HG03565 (cell line): ENCODE measurements at regions not wholly inside any gene's neighbourhood (a gene's known extent, or its start where the extent isn't known, plus 50 kb on each side); places are given as distances from the start of the nearest gene placed in this dataset.

ENCODE experiments used
- ATAC-seq: cut with Tn5 transposase; IDR thresholded peaks from one replicate; pipeline ENCODE4 v1.9.1; 2021; ENCODE audit warnings: mild to moderate bottlenecking, moderate library complexity; ENCODE audit not compliant: unreplicated experiment

DNA sequence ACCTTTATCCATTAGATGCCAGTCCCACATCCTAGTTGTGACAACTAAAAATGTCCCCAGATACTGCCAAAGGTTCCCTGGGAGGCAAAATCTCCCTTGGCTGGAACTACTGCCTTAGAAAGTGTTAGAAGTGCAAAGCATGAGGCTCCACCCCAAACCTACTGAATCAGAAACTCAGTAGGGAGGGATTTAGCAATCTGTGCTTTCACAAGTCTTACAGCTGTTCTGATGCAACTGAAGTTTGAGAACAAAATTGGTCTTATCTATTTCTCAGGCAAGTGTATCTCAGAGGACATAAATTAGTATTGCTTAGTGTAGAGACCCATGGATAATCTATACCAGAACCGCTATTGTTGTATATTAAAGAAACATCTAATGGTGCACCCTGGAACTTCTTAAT, 70.2 kb downstream of the CLDN1 start:
- ATAC-seq: no peak

DNA sequence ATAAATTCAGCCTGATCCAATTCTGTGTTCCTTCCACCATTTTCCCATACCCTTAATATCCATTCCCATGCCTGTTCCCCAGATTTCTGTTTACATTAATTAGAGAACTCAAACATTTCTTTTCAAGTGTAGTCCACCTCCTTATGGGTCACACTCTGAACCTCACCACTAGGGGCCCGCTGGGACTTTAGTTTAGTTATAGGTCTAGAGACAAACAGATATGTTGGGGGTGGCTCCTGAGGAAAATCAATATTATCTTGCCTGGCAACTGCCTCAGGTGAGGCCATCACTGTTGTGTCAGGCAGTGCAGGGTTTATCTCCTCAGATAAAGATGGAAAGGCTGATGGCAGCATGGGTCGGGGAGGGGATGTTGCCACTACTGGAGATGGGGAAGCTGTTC, 72.8 kb downstream of the CLDN1 start:
- no peak for ATAC-seq

DNA sequence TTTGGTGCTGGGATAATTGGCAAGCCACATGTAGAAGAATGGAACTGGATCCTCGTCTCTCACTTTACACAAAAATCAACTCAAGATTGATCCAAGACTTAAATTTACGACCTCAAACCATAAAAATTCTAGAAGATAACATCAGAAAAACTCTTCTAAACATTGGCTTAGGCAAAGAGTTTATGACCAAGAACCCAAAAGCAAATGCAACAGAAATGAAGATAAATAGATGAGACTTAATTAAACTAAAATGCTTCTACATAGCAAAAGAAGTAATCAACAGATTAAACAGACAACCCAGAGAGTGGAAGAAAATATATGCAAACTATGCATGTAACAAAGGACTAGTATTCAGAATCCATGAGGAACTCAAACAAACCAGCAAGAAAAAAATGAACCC, 80.1 kb downstream of the CLDN1 start:
- no peak for ATAC-seq

DNA sequence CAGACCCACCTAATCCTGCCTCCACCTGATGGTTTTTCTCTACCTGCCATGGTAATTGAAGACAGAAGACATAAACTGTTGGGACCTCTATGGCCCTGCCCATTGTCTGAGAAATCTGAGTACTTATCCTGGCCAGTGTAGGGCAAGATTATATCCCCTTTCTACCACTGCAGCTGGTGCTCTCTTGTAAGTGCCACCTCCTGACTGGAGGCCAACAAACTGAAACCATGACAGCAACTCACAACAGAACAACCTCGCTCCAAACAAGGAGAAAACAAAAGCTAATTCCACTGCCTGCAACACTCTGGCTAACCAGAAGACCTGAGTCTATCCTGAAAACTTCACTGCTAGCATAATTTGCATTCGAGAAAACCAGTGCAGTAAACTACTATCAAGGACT, 82.9 kb downstream of the CLDN1 start:
- no peak for ATAC-seq

DNA sequence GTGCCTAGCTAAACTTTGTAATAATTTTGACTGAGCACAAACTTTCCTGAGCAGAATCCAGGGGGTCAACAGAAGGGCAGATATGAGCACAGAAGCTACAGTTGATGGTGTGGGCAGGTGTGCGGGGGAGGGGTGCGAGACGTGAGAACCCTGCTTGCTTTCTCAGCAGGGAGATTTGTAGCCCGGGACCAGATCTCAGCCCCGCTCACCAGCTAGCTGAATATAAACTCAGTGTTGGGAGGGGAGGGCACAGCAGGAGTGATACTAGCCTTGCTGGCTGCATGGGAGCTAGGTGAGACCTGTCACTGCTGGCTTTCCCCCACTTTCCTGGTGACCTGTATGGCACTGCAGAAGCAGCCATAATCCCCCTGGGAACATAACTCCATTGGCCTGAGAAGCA, 83.4 kb downstream of the CLDN1 start:
- no peak for ATAC-seq

DNA sequence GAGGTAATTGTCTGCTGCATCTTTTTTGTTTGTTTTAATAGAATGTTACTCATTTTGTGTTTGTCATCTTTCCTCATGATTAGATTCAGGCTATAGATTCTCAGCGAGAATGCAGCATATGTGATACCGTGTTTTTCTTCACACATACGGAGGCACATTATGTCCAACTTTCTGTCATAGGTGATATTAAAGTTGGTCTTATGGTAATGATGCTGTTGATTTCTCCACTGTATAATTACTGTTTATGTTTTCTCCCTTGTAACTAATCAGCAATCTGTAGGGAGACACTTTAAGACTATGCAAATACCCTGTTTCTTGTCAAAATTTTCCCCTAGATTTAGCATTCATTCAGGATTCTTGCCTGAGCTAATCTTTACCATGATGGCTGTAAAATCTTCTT, 87.6 kb downstream of the CLDN1 start:
- ATAC-seq: no peak

DNA sequence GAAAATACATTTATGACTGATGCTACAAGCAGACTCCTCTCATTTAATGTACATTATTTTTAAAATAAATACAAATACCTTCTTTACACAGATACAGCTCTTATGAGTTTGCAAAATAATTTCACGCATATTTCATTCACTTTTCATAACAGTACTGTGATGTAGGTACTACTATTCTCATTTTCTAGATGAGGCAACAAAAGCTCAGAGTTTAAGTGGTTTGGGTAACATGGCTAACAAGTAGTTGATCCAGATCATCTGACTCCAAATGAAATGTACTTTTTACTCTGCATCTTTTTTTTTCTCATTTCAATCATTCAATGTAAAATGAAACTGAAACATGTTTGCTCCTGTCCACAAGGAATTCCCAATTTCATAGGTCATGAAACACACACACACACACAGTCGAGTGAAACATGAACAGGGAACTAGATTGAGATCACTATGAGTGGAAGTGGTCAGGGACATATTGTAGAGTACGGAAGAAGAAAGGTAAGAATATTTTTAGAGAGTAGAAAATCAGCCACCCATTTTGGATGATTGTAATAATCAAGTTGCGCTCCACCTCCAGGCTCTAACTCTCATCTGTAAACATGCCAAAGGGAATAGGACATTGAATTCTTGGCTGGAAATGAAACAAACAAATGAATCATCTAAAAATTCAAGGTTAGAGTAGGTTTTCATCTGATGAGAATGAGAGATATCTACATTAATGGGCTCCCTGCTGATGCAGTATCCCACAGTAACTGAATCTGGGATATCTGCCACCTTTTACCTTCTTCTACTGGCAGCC, 92.4 kb downstream of the CLDN1 start:
- ATAC-seq: peak; percentile 42

DNA sequence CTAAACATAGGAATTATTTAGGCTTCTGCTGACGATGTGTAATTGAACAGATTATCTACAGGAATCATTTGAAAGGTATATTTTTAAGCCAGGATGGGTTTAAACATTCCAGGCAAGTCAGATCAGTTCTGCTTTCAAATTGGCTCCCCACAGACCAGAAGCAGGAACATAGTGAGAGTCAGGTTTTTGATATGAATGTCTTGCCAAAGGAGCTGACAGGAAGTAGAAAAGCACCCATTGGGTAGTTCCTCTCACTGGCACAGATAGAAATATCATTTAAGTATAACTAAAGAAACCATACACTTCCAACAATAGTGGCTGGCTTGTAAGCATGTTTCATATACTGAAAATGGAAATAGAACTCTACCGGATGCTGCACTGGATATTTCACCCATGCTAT, 95.2 kb downstream of the CLDN1 start:
- no peak for ATAC-seq

DNA sequence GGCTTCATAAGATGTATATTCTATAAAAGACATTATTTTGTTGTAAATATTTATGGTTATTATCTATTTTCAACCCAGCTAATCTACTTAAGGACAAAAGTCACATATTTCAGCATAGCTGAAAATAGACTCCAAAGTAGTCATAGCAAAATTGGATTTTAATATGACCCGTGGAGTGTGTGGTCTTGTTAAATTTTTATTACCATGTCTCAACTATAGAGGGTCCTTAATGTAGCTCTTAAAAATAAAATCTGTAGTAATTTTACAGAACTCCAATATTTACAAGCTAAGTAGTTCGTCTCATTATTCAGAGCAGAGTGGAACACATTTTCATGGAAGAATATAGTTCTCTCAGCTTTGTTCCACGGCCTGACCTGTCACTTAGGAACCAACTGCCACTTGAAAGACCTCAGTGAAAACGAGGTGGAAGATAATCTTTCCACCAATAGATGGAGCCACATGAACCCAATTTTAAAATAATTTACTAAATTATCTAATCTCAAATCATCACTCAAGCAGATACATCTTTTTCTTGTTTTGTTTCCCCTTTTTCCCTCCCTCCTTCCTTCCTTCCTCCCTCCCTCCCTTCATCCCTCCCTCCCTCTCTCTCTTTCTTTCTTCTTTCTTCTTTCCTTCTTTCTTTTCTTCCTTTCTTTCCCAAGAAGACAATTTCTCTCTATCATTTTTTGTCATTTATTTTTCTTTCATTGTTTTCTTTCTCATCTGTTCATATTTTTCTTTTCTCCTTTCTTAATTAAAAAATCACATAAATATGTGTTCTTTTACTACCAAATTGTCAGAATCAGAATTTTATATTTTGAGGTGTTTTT, 97.2 kb downstream of the CLDN1 start:
- ATAC-seq: no peak

DNA sequence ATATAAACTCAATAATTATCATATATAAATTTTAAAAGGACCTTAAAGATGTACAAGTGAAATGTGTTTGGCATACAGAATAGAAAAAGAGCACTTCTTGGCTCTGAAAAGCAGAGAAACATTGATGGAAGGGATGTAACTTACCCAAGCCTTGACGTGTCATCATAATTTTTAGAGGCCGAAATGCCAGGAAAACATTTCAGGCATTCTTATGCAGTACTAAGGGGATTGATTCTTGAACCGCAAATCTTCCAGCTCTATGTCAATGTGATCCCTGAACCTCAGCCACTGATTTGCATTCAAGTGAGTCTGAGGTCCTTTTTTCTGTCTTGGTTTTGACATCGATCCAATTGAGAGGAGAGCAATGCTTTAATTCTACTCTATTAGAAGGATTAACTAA, 97.8 kb downstream of the CLDN1 start:
- no peak for ATAC-seq

DNA sequence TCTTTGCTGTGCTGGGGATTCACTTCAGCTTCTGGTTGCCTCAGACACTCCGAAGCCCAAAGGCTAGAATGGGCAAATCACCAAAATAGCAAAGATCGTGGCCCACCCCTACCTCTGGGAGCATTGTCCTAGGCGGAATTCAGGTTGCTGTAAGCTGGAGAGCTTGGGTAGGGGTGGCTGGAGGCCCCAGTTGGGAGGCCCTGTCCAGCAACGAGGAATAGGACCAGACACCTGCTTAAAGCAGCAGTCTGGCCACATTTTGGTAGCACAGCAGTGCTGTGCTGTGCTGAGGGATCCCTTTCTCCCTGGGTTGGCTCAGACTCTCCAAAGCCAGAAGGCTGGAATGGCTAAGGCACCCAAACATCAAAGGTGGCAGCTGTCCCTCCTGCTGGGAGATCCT, 99.3 kb downstream of the CLDN1 start:
- no peak for ATAC-seq

DNA sequence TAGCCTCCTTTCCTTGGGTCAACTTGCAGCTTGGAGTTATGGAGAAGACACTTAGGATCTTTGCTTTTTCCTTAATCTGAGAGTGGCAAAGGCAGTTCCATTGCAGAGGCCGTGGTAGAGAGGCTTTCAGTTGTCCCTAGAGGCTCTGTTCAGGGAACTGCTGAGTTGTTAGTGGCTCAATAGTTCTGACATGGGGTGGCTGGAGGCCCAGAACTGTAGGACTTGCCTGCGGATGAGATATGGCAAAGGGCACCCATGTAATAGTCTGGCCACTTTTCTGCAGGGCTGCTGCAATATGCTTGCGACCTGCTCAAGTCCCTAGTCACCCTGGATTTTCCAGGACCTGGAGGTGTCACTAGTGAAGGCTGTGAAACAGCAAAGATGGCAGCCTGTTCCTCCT, 99.9 kb downstream of the CLDN1 start:
- no peak for ATAC-seq

DNA sequence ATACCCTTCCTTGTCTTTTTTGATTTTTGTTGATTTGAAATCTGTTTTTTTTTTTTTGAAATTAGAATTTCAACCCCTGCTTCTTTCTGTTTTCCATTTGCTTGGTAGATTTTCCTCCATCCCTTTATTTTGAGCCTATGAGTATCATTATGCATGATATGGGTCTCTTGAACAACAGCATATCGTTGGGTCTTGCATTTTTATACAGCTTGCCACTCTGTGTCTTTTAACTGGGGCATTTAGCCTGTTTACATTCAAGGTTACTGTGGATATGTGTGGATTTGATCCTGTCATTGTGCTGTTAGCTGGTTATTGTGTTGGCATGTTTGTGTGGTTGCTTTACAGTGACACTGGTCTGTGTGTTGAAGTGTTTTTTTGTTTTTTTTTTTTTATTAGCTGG, 99.7 kb upstream of the P3H2 start:
- ATAC-seq: no peak

DNA sequence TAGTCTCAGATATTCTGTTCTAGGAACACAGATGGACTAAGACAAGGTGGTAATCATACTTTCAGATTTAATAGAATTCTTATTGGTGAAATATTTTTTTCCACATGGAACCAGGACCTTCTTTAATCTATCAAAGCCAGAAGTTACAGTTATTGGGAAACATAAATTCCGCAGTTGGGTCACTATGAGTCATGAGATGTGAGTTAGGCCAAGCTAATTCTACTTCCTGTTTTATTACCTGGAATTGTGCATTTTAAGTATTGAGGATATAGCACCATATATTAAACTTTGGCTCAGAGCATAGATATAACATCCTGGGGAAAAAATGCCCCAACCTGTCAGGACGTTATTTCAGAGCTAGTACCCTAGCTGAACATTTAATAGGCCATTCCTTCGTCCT, 96.4 kb upstream of the P3H2 start:
- no peak for ATAC-seq

DNA sequence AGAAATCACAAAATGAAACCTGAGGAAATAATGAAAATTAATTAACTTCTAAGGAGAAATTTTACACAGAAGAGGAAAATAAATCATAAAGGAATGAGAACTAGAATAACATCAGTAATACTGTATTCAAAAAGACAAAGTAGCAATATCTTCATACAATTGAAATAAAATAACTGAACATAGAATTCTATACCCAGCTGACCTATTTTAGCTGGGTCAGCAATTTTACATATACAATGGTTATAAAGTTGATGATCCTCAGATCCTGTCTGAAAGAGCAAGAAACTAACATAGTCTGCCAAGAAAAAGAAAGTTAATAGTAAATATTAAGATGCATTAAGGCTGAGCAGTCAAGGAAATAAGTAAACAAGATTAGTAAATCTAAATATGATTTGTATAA, 93.0 kb upstream of the P3H2 start:
- no peak for ATAC-seq

DNA sequence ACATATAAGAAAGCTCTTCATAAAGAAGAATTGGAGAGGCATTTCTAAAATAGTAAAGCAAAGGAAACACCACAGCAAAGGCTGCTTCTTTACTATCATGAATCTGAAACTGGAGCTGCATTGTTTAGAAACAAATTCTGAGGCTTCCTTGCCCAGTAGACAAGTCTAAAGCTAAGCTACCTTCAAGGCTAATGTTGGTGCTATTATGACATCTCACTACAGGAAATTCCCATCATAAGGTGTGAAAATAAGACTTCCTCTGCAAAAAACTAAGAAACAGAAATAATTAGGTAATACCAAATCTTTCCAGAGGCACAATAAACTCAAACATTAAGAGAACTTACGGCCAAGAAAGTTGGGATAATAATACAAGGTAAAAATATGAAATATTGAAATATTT, 89.9 kb upstream of the P3H2 start:
- peak; percentile 37 for ATAC-seq

DNA sequence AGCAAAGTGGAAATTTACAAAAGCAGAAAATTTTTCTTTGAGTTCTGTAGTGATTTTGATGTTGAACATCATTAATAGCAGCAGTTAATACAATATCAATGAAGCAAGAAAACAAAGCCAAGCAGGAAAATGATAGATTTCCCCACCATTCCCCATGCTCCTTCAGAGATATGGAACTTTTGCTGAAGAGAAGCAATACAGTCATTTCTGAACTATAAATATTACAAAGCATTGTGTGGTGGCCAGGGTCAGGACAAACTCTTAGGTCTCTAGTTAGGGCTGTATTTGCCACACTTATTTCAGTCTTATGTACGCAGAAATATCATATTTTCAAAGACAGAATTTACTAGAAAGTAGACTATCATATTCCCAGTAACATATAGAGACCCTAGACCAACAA, 88.8 kb upstream of the P3H2 start:
- ATAC-seq: no peak

DNA sequence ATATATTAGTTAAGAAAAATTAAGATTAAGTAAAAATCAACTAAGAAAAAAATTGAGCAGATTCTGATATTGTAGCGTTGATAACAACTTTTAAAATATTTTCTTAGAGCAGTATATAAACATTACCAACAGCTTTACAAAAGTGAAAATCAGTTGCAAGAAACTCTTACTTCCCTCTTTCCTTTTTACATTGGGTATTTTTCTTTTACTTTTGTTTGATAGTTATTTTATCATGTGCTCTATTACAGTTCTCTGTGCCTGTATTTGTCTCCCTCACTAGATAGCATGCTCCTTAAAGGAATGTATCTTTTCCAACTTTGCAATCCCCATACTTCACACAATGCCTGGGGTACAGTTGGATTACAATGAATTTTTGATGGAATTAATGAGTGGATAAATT, 87.5 kb upstream of the P3H2 start:
- no peak for ATAC-seq

DNA sequence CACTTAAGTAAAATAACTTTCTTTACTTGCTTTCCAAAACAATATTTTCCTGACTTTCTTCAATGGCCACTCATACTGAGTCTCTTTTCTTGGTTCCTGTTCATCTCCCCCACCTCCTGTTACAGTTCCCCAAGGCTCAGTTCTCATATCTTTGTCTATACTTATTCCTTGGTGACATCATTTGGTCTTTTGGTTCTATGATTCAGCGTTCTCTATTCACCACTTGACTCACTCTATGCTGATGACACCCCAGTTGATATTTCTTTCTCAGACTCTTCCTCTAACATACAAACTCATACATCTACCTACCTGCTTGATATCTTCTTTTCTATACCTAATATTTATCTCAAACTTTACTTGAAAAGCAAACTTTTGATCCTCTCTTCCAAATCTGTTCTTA, 85.0 kb upstream of the P3H2 start:
- peak; percentile 85 for ATAC-seq

DNA sequence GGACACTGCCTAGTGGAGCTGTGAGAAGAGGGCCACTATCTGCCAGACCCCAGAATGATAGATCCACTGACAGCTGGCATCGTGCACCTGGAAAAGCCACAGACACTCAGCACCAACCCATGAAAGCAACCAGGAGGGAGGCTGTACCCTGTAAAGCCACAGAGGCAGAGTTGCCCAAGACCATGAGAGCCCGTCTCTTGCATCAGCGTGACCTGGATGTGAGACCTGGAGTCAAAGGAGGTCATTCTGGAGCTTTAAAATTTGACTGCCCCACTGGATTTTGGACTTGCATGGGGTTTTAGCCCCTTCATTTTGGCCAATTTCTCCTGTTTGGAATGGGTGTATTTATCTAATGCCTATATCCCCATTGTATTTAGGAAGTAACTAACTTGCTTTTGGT, 83.5 kb upstream of the P3H2 start:
- no peak for ATAC-seq

DNA sequence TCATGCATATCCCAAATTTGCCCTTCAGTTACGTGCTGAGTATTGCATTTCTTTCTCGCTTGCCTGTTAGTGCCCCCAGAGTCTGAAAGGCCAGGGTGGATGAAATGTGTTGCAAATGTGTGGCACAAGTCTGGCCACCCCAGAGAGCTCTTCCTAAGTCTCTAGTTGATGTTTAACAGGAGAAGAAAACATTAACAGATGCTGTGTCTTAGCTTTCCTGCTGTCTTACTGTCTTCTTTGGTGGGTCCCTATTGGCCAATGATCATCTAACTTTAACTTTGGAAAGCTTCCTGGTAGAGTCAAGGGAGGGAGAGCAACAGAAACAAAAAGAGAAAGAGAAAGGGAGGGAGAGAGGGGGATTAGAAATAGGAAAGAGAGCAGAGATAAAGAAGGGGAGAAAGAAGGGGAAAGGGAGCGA, 76.7 kb upstream of the P3H2 start:
- ATAC-seq: no peak

DNA sequence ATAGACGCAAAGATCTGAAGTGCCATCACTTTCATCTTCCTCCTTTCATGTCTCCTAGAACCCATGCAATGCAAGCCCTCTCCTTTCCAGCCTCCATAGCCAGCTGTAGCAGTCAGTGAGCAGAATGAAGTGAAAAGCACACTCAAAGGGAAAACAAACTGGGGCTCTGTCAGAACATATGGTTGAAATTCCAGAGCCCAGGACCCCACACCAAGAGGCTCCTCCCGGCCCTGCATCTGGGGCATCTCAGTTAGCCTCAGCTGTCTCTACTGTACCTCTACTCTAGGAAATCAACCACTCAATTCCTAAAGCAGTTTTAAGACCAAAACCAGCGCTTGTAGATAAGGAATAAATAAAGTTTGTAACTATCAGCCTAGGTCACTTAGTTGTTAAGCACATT, 73.8 kb upstream of the P3H2 start:
- no peak for ATAC-seq
